ENCODE measurements at regions not wholly inside any gene's neighbourhood (a gene's known extent, or its start where the extent isn't known, plus 50 kb on each side); places are given as distances from the start of the nearest gene placed in this dataset.
"Not testable (repeated sequence)": the region's sequence is repeated elsewhere in the genome, so short reads cannot be mapped to it uniquely, and the experiment has no call there.

GRCh38 chr5:3181671-3182070, 414.0 kb upstream of the IRX1 start:
- no peak for DNase-seq

GRCh38 chr5:3180636-3181035, 415.0 kb upstream of the IRX1 start:
- no peak for DNase-seq

- DNase-seq = no peak
Measured at GRCh38 chr5:3179220-3179619, 416.4 kb upstream of the IRX1 start.

GRCh38 chr5:3177338-3177737, 418.3 kb upstream of the IRX1 start:
- DNase-seq = no peak

- no peak for DNase-seq
Measured at GRCh38 chr5:3175416-3175815, 420.2 kb upstream of the IRX1 start.

- no peak for DNase-seq
Measured at GRCh38 chr5:3167473-3167872, 416.0 kb upstream of the IRX2 start.

GRCh38 chr5:3163626-3164025, 412.1 kb upstream of the IRX2 start:
- no peak for DNase-seq

GRCh38 chr5:3161672-3162071, 410.2 kb upstream of the IRX2 start:
- DNase-seq = no peak

- DNase-seq = no peak
Measured at GRCh38 chr5:3157214-3157613, 405.7 kb upstream of the IRX2 start.

GRCh38 chr5:3155717-3156116, 404.2 kb upstream of the IRX2 start:
- DNase-seq = no peak

GRCh38 chr5:3155046-3155445, 403.6 kb upstream of the IRX2 start:
- DNase-seq = no peak

GRCh38 chr5:3153906-3154305, 402.4 kb upstream of the IRX2 start:
- DNase-seq = no peak

GRCh38 chr5:3153226-3153858, 401.9 kb upstream of the IRX2 start:
- no peak for DNase-seq

GRCh38 chr5:3149899-3150298, 398.4 kb upstream of the IRX2 start:
- no peak for DNase-seq

GRCh38 chr5:3147405-3147804, 395.9 kb upstream of the IRX2 start:
- DNase-seq = not testable (repeated sequence)

- DNase-seq = no peak
Measured at GRCh38 chr5:3145641-3146040, 394.2 kb upstream of the IRX2 start.

- DNase-seq = no peak
Measured at GRCh38 chr5:3143382-3143781, 391.9 kb upstream of the IRX2 start.

- no peak for DNase-seq
Measured at GRCh38 chr5:3142261-3143027, 391.0 kb upstream of the IRX2 start.

GRCh38 chr5:3140117-3140516, 388.6 kb upstream of the IRX2 start:
- no peak for DNase-seq

- DNase-seq = no peak
Measured at GRCh38 chr5:3139499-3139931, 388.0 kb upstream of the IRX2 start.

GRCh38 chr5:3131161-3131560, 379.7 kb upstream of the IRX2 start:
- no peak for DNase-seq

GRCh38 chr5:3129252-3129651, 377.8 kb upstream of the IRX2 start:
- DNase-seq = no peak

- no peak for DNase-seq
Measured at GRCh38 chr5:3127423-3127911, 376.0 kb upstream of the IRX2 start.

GRCh38 chr5:3126639-3127038, 375.2 kb upstream of the IRX2 start:
- DNase-seq = no peak

GRCh38 chr5:3124410-3124809, 372.9 kb upstream of the IRX2 start:
- DNase-seq = no peak
